ENCODE measurements at regions not wholly inside any gene's neighbourhood (a gene's known extent, or its start where the extent isn't known, plus 50 kb on each side); places are given as distances from the start of the nearest gene placed in this dataset.

- no peak for TF ChIP-seq SP1 (IDR thresholded peaks at IDR 0.05)
- no peak for TF ChIP-seq BHLHE40 (IDR thresholded peaks at IDR 0.05; ENCODE audit: borderline replicate concordance)
- no peak for TF ChIP-seq ELF4 (IDR thresholded peaks at IDR 0.05)
- no peak for TF ChIP-seq FOXK2 (IDR thresholded peaks at IDR 0.05)
Observed at GRCh38 chr16:73887911-73888310, 408.7 kb upstream of the PSMD7 start.

Data from HEK293T (cell line).